Breast epithelium (tissue), 4 donors: ENCODE measurements at regions not wholly inside any gene's neighbourhood (a gene's known extent, or its start where the extent isn't known, plus 50 kb on each side); places are given as distances from the start of the nearest gene placed in this dataset.

Experiments used
- DNase-seq, 2 donors: peaks; one replicate each; pipeline ENCODE4 v3.0.0-alpha.2; 2019; ENCODE audit warnings: low spot score in 2 of 2
- H3K27ac ChIP-seq, 2 donors: fragments of 200-600 bp; sonication (generic) in 1 of 2; one replicate each; pipeline ENCODE4 v1.5.1; 2016 to 2019; ENCODE audit warnings: mild to moderate bottlenecking in 1 of 2
- H3K27me3 ChIP-seq, 2 donors: fragments of 200-600 bp; sonication (generic) in 1 of 2; one replicate each; pipeline versions ENCODE4 v1.5.1 to v1.6.0; 2017 to 2019; ENCODE audit warnings: control low read depth in 1 of 2, mild to moderate bottlenecking in 1 of 2
- H3K36me3 ChIP-seq: fragments of 200-600 bp; one replicate; pipeline ENCODE4 v1.5.1; 2019
- H3K4me1 ChIP-seq, 2 donors: fragments of 200-600 bp; sonication (generic); one replicate each; pipeline ENCODE4 v1.5.1; 2016 to 2019; ENCODE audit warnings: control low read depth in 1 of 2
- H3K4me3 ChIP-seq, 3 donors: fragments of 200-600 bp; sonication (generic); 1 replicate in 2 of 3; 2 replicates in 1 of 3; pipeline ENCODE4 v1.5.1; 2016 to 2019; ENCODE audit warnings: mild to moderate bottlenecking in 3 of 3, moderate library complexity in 2 of 3
- H3K9me3 ChIP-seq, 2 donors: fragments of 200-600 bp; sonication (generic) in 1 of 2; one replicate each; pipeline ENCODE4 v1.5.1; 2016 to 2019; ENCODE audit warnings: control low read depth in 1 of 2
- CTCF ChIP-seq, 3 donors: fragments of 450-650 bp; IDR thresholded peaks; one replicate each; pipeline ENCODE4 v1.5.1; 2016 to 2017; ENCODE audit warnings: antibody characterized with exemption in 3 of 3, mild to moderate bottlenecking in 3 of 3, moderate library complexity in 3 of 3
- POLR2A ChIP-seq: fragments of 450-650 bp; IDR thresholded peaks from one replicate; pipeline ENCODE4 v1.6.1; 2016; ENCODE audit warnings: antibody characterized with exemption, mild to moderate bottlenecking, moderate library complexity
- POLR2AphosphoS5 ChIP-seq, 3 donors: sonication (generic); formaldehyde crosslinking; IDR thresholded peaks; one replicate each; pipeline ENCODE4 v1.6.1; 2017; ENCODE audit warnings: antibody characterized with exemption in 3 of 3
- intact Hi-C: fragments of 100-400 bp; cut with DNase I; formaldehyde crosslinking; loops from one replicate; pipeline ENCODE4 v1.15.1; 2023; ENCODE audit warnings: low total_unique reads

- intact Hi-C loops, result no loop called here
- Histone ChIP-seq H3K36me3 (no peaks in the 10 kb centered on the region), H3K9me3 (peaks cover 4 to 14% of the 10 kb centered on the region in 2 donors), H3K27me3 (no peaks in the 10 kb centered on the region), H3K27ac (no peak overlapping the region), H3K4me3 (no peak overlapping the region), H3K4me1 (no peaks in the 10 kb centered on the region)
- no peak for DNase-seq
- TF ChIP-seq POLR2AphosphoS5 (IDR thresholded peaks at IDR 0.05), result no peak
- TF ChIP-seq POLR2A, result no peak
- no peak for TF ChIP-seq CTCF (IDR thresholded peaks at IDR 0.05)
These were observed 51.8 kb upstream of the CDH20 start for GRCh38 chr18:61281431-61281830.

- peaks cover 4 to 14% of the 10 kb centered on the region in 2 donors for H3K9me3 ChIP-seq
- no peak overlapping the region for H3K4me3 ChIP-seq
- H3K27me3 ChIP-seq, result no peaks in the 10 kb centered on the region
- no peaks in the 10 kb centered on the region for H3K36me3 ChIP-seq
- intact Hi-C loops, result no loop called here
- TF ChIP-seq POLR2A (no peak), POLR2AphosphoS5 (IDR thresholded peaks at IDR 0.05) (no peak), CTCF (IDR thresholded peaks at IDR 0.05) (no peak)
- H3K27ac ChIP-seq, result no peak overlapping the region
- DNase-seq, result no peak
- H3K4me1 ChIP-seq, result no peaks in the 10 kb centered on the region
These were observed 50.3 kb upstream of the CDH20 start for GRCh38 chr18:61282926-61283325.
